Smooth muscle cell (in vitro differentiated cells): ENCODE measurements at regions not wholly inside any gene's neighbourhood (a gene's known extent, or its start where the extent isn't known, plus 50 kb on each side); places are given as distances from the start of the nearest gene placed in this dataset.

Experiments
- DNase-seq: peaks from one replicate; lab custom pipeline; 2025; ENCODE audit not compliant: unreplicated experiment; lab: John Stamatoyannopoulos, UW
- H2AFZ ChIP-seq: fragments of 200-600 bp; sonication (generic); 2 replicates; pipeline ENCODE4 v1.6.0; 2016; ENCODE audit warnings: antibody characterized with exemption, low read depth, mild to moderate bottlenecking
- H3F3A ChIP-seq: fragments of 200-600 bp; sonication (generic); 2 replicates; pipeline ENCODE4 v1.6.0; 2017; ENCODE audit warnings: antibody characterized with exemption, low read depth
- H3K27ac ChIP-seq: fragments of 200-600 bp; sonication (generic); 2 replicates; pipeline ENCODE4 v1.5.1; 2016; ENCODE audit warnings: low read depth, mild to moderate bottlenecking
- H3K27me3 ChIP-seq: fragments of 200-600 bp; sonication (generic); 2 replicates; pipeline ENCODE4 v1.6.1; 2016; ENCODE audit warnings: low read depth, mild to moderate bottlenecking
- H3K36me3 ChIP-seq: fragments of 200-600 bp; sonication (generic); 2 replicates; pipeline ENCODE4 v1.5.1; 2016; ENCODE audit warnings: low read depth
- H3K4me1 ChIP-seq: fragments of 200-600 bp; sonication (generic); 2 replicates; pipeline ENCODE4 v1.5.1; 2016; ENCODE audit warnings: low read depth
- H3K4me2 ChIP-seq: fragments of 200-600 bp; sonication (generic); 2 replicates; pipeline ENCODE4 v1.6.0; 2016; ENCODE audit warnings: mild to moderate bottlenecking
- H3K4me3 ChIP-seq: fragments of 200-600 bp; sonication (generic); 2 replicates; pipeline ENCODE4 v1.5.1; 2016; ENCODE audit warnings: mild to moderate bottlenecking
- H3K79me2 ChIP-seq: fragments of 200-600 bp; sonication (generic); 2 replicates; pipeline ENCODE4 v1.6.0; 2016; ENCODE audit warnings: low read depth, mild to moderate bottlenecking
- H3K9ac ChIP-seq: fragments of 200-600 bp; sonication (generic); 2 replicates; pipeline ENCODE4 v1.6.0; 2016; ENCODE audit warnings: low read depth
- H3K9me3 ChIP-seq: fragments of 200-600 bp; sonication (generic); replicated peaks from 2 replicates; pipeline ENCODE4 v1.5.1; 2016; ENCODE audit warnings: low read depth
- H4K20me1 ChIP-seq: fragments of 200-600 bp; sonication (generic); 2 replicates; pipeline ENCODE4 v1.6.0; 2016; ENCODE audit warnings: low read depth
- CTCF ChIP-seq: fragments of 200-600 bp; sonication (generic); IDR thresholded peaks from 2 replicates; pipeline ENCODE4 v1.5.1; 2017; ENCODE audit warnings: borderline replicate concordance, mild to moderate bottlenecking, antibody characterized with exemption; ENCODE audit not compliant: insufficient read depth, poor library complexity, severe bottlenecking
- WGBS: methylation state at CpG from one replicate; pipeline ENCODE4 v1.1.7; 2016; ENCODE audit warnings: low lambda C conversion rate; 5-methylcytosine and 5-hydroxymethylcytosine counted together

DNA sequence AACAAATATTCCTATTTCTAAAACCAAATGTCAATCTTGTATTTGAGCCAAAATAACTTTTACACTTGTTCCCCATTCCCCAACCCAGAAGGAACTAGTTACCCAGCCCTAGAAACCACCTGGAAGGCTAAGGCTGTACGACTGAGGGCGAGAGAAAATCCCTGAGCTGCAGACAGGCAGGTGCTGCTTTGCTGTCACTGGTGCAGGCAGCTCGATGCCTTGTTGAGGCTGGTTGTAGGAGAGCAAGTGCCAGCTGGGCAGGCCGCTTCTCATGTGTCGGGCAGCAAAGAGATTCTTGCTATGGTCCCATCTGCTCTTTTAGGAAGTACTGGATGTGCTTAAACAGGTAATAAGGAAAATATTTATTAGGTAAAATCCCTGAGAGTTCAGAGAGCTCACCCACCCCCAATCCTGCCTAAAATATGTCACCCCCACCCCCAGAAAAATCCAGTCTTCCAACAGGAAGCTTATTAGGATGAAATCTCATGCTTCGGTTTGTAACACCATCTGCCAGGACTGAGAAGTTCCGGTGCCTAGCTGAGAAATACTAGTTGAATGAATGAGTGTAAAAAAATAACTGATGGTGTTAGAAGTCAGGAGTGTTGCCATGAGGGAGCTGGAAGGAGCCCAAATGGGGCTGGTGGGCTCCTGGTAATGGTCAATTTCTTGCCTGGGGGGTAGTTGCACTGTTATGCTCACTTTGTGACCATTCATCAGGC lies 91.1 kb upstream of the DMRT1 start:
- H3K27me3 ChIP-seq: no peaks in the 10 kb centered on the region
- H3K9me3 ChIP-seq: no peaks in the 10 kb centered on the region
- 97% methylated on average over 7 of the region's 7 CpGs for WGBS
- TF ChIP-seq CTCF: no peak
- DNase-seq: no peak
- H3K4me3 ChIP-seq: no peak overlapping the region
- H2AFZ ChIP-seq: no peak overlapping the region
- no peaks in the 10 kb centered on the region for H3K79me2 ChIP-seq
- no peaks in the 10 kb centered on the region for H4K20me1 ChIP-seq
- H3K4me2 ChIP-seq: no peak overlapping the region
- peak overlapping the region; percentile 91 for H3K27ac ChIP-seq
- no peak overlapping the region for H3K9ac ChIP-seq
- no peaks in the 10 kb centered on the region for H3K36me3 ChIP-seq
- peaks cover 7% of the 10 kb centered on the region for H3K4me1 ChIP-seq
- H3F3A ChIP-seq: peaks cover 9% of the 10 kb centered on the region

DNA sequence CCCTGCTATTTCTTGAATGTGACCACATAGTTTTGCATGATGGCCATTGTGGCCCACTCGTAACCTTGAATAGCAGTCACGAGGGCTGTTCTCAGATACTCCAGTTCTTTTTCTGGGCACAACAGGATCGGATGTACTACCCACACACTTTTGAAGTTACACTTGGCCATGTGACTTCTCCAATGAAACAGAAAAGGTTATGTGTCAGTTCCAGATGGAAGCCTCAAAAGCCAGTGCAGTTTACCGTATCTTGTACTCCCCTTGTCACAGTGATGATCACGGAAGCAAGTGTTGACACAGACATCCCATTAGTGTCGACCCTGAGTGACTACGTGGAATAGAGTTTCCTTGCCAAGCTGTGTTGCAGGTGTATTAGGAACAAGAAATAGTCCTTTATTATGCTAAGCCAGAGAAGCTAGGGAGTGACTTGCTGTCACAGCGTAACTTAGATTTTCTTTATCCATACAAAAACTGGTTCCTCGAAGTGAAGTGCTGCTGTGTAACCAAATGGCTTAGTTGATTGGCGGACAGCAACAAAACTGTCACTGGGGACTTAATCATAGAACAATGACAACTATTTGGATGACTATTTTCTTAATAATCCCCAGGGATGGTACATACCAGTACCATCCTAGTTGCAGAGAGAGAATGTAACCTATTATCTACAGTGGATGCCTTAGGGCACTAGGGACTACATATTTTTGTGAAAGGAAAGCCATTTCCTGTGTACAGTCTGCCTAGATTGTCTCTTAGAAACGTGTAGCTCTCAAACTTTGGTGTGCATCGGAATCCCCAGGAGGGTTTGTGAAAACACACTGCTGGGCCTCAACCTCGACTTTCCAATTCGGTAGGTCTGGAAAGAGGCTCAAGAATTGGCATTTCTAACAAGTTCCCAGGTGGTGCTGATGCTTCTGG lies 90.1 kb upstream of the DMRT1 start:
- H4K20me1 ChIP-seq: no peaks in the 10 kb centered on the region
- WGBS: 60% methylated on average over 14 of the region's 14 CpGs
- H3K4me3 ChIP-seq: no peak overlapping the region
- peaks cover 9% of the 10 kb centered on the region for H3F3A ChIP-seq
- no peak overlapping the region for H2AFZ ChIP-seq
- H3K9me3 ChIP-seq: no peaks in the 10 kb centered on the region
- H3K4me1 ChIP-seq: peaks cover 7% of the 10 kb centered on the region
- H3K36me3 ChIP-seq: no peaks in the 10 kb centered on the region
- peak overlapping the region; percentile 28 for H3K4me2 ChIP-seq
- no peaks in the 10 kb centered on the region for H3K27me3 ChIP-seq
- no peaks in the 10 kb centered on the region for H3K79me2 ChIP-seq
- DNase-seq: no peak
- TF ChIP-seq CTCF: no peak
- H3K9ac ChIP-seq: peak overlapping the region; percentile 61
- peak overlapping the region; percentile 91 for H3K27ac ChIP-seq

- H3K36me3 ChIP-seq: no peaks in the 10 kb centered on the region
- H3K4me3 ChIP-seq: no peak overlapping the region
- no peak for TF ChIP-seq CTCF
- peak overlapping the region; percentile 91 for H3K27ac ChIP-seq
- peak overlapping the region; percentile 61 for H3K9ac ChIP-seq
- no peaks in the 10 kb centered on the region for H3K27me3 ChIP-seq
- no peak for DNase-seq
- H3K9me3 ChIP-seq: no peaks in the 10 kb centered on the region
- WGBS: 19% methylated on average over 5 of the region's 5 CpGs
- H2AFZ ChIP-seq: no peak overlapping the region
- peaks cover 9% of the 10 kb centered on the region for H3F3A ChIP-seq
- peak overlapping the region; percentile 28 for H3K4me2 ChIP-seq
- H4K20me1 ChIP-seq: no peaks in the 10 kb centered on the region
- no peaks in the 10 kb centered on the region for H3K79me2 ChIP-seq
- peaks cover 7% of the 10 kb centered on the region for H3K4me1 ChIP-seq
Measured at GRCh38 chr9:752201-752600, 89.3 kb upstream of the DMRT1 start.
